Thyroid gland (tissue), 4 donors: ENCODE measurements at regions not wholly inside any gene's neighbourhood (a gene's known extent, or its start where the extent isn't known, plus 50 kb on each side); places are given as distances from the start of the nearest gene placed in this dataset.

ENCODE experiments used
- POLR2A ChIP-seq, 2 donors: fragments of 450-650 bp; IDR thresholded peaks; one replicate each; pipeline ENCODE4 v1.6.1; 2017; ENCODE audit warnings: antibody characterized with exemption in 2 of 2, mild to moderate bottlenecking in 2 of 2, moderate library complexity in 1 of 2
- TF ChIP-seq, protein P1 (sequence below), 6 experiments: fragments of 200-600 bp in 3 of 6; fragments of 450-650 bp in 3 of 6; sonication (generic) in 3 of 6; IDR thresholded peaks; one replicate each; pipeline ENCODE4 v1.5.1; 2016 to 2019; ENCODE audit warnings: antibody characterized with exemption in 6 of 6, mild to moderate bottlenecking in 2 of 6, inconsistent platforms in 1 of 6, moderate library complexity in 1 of 6

DNA sequence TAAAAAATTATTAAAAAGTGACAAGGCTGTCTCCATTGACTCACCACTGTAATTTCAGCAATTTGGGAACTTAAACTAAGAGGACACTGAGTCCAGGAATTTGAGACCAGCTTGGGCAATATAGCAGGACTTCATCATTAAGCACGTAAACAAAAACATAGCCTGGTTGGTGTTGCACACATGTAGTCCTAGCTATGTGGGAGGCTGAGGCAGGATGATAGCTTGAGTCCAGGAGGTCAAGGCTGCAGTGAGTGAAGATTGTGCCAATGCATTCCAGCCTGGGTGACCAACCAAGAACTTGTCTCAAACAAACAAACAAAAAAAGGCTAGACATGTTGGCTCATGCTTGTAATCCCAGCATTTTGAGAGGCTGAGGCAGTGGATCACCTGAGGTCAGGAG, 439.4 kb upstream of the TSPY4 start:
- no peak for TF ChIP-seq POLR2A (IDR thresholded peaks at IDR 0.05)
- TF ChIP-seq, protein P1, sequence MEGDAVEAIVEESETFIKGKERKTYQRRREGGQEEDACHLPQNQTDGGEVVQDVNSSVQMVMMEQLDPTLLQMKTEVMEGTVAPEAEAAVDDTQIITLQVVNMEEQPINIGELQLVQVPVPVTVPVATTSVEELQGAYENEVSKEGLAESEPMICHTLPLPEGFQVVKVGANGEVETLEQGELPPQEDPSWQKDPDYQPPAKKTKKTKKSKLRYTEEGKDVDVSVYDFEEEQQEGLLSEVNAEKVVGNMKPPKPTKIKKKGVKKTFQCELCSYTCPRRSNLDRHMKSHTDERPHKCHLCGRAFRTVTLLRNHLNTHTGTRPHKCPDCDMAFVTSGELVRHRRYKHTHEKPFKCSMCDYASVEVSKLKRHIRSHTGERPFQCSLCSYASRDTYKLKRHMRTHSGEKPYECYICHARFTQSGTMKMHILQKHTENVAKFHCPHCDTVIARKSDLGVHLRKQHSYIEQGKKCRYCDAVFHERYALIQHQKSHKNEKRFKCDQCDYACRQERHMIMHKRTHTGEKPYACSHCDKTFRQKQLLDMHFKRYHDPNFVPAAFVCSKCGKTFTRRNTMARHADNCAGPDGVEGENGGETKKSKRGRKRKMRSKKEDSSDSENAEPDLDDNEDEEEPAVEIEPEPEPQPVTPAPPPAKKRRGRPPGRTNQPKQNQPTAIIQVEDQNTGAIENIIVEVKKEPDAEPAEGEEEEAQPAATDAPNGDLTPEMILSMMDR (IDR thresholded peaks at IDR 0.05): no peak
